ENCODE measurements at regions not wholly inside any gene's neighbourhood (a gene's known extent, or its start where the extent isn't known, plus 50 kb on each side); places are given as distances from the start of the nearest gene placed in this dataset.

DNA sequence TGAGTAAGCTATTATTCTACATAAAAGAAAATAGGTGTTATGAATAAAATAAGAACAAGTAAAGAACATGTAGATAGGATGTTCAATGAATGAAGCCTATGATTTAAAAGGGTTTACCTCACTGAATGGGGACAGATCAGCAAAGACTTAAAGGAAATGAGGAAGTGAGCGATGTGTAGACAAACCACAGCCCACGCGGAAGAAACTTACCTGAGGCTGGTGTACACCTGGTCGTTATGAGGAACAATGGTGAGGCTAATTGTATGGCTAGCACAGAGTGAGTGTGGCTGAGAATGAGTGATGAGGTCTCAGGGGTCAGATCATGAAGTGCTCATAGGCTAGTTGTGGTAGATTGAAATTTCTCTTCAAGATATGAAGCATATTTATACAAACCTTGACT lies 221.7 kb downstream of the ALG10B start:
- TF ChIP-seq CTCF (IDR thresholded peaks at IDR 0.05 in 8 of 11, conservative IDR thresholded peaks at IDR 0.05 in 3 of 11) (no peak), POLR2AphosphoS5 (IDR thresholded peaks at IDR 0.05) (no peak), POLR2A (IDR thresholded peaks at IDR 0.05) (no peak)
- Histone ChIP-seq H3K36me3 (no peaks in the 10 kb centered on the region), H3K4me1 (no peaks in the 10 kb centered on the region), H3K27ac (no peak overlapping the region), H3K4me3 (no peak overlapping the region), H3K27me3 (replicated peaks in 1 of 7) (no peaks in the 10 kb centered on the region), H3K9me3 (peaks cover 0 to 6% (median 0%) of the 10 kb centered on the region in 8 donors)
- DNase-seq: no peak
- intact Hi-C loops (cut with DNase I; ENCODE audit: low total_unique reads): no loop called here
- 60 to 78% (median 63%) methylated on average over 4 of the region's 4 CpGs for WGBS, 5 donors

DNA sequence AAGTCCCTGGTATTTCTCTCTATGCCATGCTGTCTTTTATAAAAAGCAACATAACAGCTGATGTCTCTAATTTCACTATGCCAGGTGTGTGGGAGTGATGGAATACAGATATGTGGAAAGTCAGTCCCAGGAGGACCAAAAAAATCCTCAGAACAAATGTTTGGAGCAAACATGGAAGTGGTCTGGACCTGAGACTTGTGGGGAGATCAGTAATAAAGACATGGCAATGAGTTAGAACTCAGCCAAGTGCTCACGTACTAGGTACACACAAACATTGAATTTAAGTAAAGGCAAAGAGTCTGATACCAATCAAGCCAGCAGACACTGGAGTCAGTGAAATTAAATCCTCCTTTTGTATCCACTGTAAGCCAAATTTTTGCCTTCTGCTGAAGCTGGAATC lies 223.6 kb downstream of the ALG10B start:
- no peaks in the 10 kb centered on the region for H3K4me1 ChIP-seq
- H3K4me3 ChIP-seq: no peak overlapping the region
- H3K27ac ChIP-seq: no peak overlapping the region
- no peak for DNase-seq
- peaks cover 0 to 6% (median 0%) of the 10 kb centered on the region in 8 donors for H3K9me3 ChIP-seq
- 79 to 94% (median 85%) methylated on average over 1 of the region's 1 CpG for WGBS, 5 donors
- intact Hi-C loops (cut with DNase I; ENCODE audit: low total_unique reads): no loop called here
- no peaks in the 10 kb centered on the region for H3K27me3 ChIP-seq (replicated peaks in 1 of 7)
- no peak for TF ChIP-seq POLR2A (IDR thresholded peaks at IDR 0.05)
- no peak for TF ChIP-seq CTCF (IDR thresholded peaks at IDR 0.05 in 8 of 11, conservative IDR thresholded peaks at IDR 0.05 in 3 of 11)
- TF ChIP-seq POLR2AphosphoS5 (IDR thresholded peaks at IDR 0.05): no peak
- no peaks in the 10 kb centered on the region for H3K36me3 ChIP-seq

DNA sequence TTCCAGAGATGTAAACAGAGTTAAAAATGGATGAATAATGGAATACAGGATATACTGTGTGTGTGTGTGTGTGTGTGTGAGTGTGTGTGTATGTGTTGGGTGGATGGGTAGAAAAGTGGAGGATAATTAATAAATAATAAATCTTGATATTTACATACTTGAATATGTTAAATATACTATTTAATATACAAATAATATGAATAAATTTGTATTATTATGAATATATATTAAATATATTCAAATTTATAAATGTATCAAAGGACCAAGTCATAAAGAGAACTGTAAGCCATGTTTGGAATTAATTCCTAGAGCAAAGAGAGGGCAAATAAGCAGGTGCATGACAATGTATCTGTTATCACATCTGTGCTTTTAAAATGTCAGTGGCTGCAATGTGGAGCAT lies 225.3 kb downstream of the ALG10B start:
- intact Hi-C loops (cut with DNase I; ENCODE audit: low total_unique reads): no loop called here
- no peaks in the 10 kb centered on the region for H3K36me3 ChIP-seq
- H3K4me3 ChIP-seq: no peak overlapping the region
- peaks cover 0 to 6% (median 0%) of the 10 kb centered on the region in 8 donors for H3K9me3 ChIP-seq
- H3K27ac ChIP-seq: no peak overlapping the region
- H3K27me3 ChIP-seq (replicated peaks in 1 of 7): no peaks in the 10 kb centered on the region
- no peak for DNase-seq
- no peaks in the 10 kb centered on the region for H3K4me1 ChIP-seq
- TF ChIP-seq CTCF (IDR thresholded peaks at IDR 0.05 in 8 of 11, conservative IDR thresholded peaks at IDR 0.05 in 3 of 11) (no peak), POLR2AphosphoS5 (IDR thresholded peaks at IDR 0.05) (no peak), POLR2A (IDR thresholded peaks at IDR 0.05) (no peak)

DNA sequence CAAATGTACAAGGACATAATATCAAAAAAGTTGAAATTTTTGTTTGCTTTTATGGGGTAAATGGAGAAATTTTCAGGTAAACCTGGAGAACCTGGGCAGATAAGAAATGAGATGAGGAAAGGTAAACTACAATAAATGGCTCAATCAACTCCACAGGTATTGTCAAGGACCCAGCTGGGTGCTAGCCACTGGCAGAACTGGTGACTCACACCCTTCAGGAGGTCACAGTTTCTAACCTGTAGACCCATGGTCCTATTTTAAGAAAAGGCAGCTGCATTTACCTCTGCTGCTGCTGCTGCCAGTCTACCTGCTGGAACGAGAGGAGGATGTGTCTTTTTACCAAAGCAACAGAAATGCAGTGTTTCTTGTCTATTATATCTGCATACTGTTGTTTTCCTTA lies 226.6 kb downstream of the ALG10B start:
- WGBS, 5 donors: 48 to 69% (median 66%) methylated on average over 1 of the region's 1 CpG

More for the DNA sequence above, 226.6 kb downstream of the ALG10B start:
- no peaks in the 10 kb centered on the region for H3K4me1 ChIP-seq
- intact Hi-C loops (cut with DNase I; ENCODE audit: low total_unique reads): no loop called here
- no peaks in the 10 kb centered on the region for H3K36me3 ChIP-seq
- no peak overlapping the region for H3K27ac ChIP-seq
- no peak overlapping the region for H3K4me3 ChIP-seq
- H3K27me3 ChIP-seq (replicated peaks in 1 of 7): no peaks in the 10 kb centered on the region
- no peak for TF ChIP-seq POLR2AphosphoS5 (IDR thresholded peaks at IDR 0.05)
- no peak for TF ChIP-seq POLR2A (IDR thresholded peaks at IDR 0.05)
- no peak for TF ChIP-seq CTCF (IDR thresholded peaks at IDR 0.05 in 8 of 11, conservative IDR thresholded peaks at IDR 0.05 in 3 of 11)
- DNase-seq: no peak
- H3K9me3 ChIP-seq: no peaks in the 10 kb centered on the region
